ENCODE measurements at regions not wholly inside any gene's neighbourhood (a gene's known extent, or its start where the extent isn't known, plus 50 kb on each side); places are given as distances from the start of the nearest gene placed in this dataset.

- DNase-seq (ENCODE audit: extremely low spot score): no peak
- H3K9me3 ChIP-seq: no peaks in the 10 kb centered on the region
- no peak overlapping the region for H3K27ac ChIP-seq (replicated peaks in 1 of 4)
- intact Hi-C loops (cut with DNase I): no loop called here
- H3K27me3 ChIP-seq: no peaks in the 10 kb centered on the region
- TF ChIP-seq POLR2AphosphoS5 (IDR thresholded peaks at IDR 0.05) (no peak), CTCF (IDR thresholded peaks at IDR 0.05) (no peak), EP300 (IDR thresholded peaks at IDR 0.05) (no peak), POLR2A (IDR thresholded peaks at IDR 0.05; ENCODE audit: low read depth) (no peak)
- WGBS: 68% methylated on average over 1 of the region's 1 CpG
- H3K4me1 ChIP-seq: peaks cover 0 to 12% (median 6%) of the 10 kb centered on the region in 4 donors
- no peak overlapping the region for H3K4me3 ChIP-seq
- H3K36me3 ChIP-seq: no peaks in the 10 kb centered on the region
Observed at GRCh38 chr6:126188279-126188909, 151.5 kb upstream of the CENPW start.

- H3K27ac ChIP-seq (replicated peaks in 1 of 4): no peak overlapping the region
- WGBS: 100% methylated on average over 1 of the region's 1 CpG
- intact Hi-C loops (cut with DNase I): no loop called here
- no peak for TF ChIP-seq EP300 (IDR thresholded peaks at IDR 0.05)
- TF ChIP-seq CTCF (IDR thresholded peaks at IDR 0.05): no peak
- no peak for TF ChIP-seq POLR2AphosphoS5 (IDR thresholded peaks at IDR 0.05)
- TF ChIP-seq POLR2A (IDR thresholded peaks at IDR 0.05; ENCODE audit: low read depth): no peak
- H3K9me3 ChIP-seq: no peaks in the 10 kb centered on the region
- no peak overlapping the region for H3K4me3 ChIP-seq
- DNase-seq (ENCODE audit: extremely low spot score): no peak
- H3K36me3 ChIP-seq: no peaks in the 10 kb centered on the region
- H3K27me3 ChIP-seq: no peaks in the 10 kb centered on the region
- H3K4me1 ChIP-seq: no peaks in the 10 kb centered on the region
Observed at GRCh38 chr6:126195625-126196236, 144.2 kb upstream of the CENPW start.

GRCh38 chr6:126198631-126199030, 141.3 kb upstream of the CENPW start:
- WGBS: 44% methylated on average over 2 of the region's 2 CpGs
- no peak for TF ChIP-seq POLR2AphosphoS5 (IDR thresholded peaks at IDR 0.05)
- TF ChIP-seq POLR2A (IDR thresholded peaks at IDR 0.05; ENCODE audit: low read depth): no peak
- TF ChIP-seq EP300 (IDR thresholded peaks at IDR 0.05): no peak
- no peak for TF ChIP-seq CTCF (IDR thresholded peaks at IDR 0.05)
- no peak overlapping the region for H3K27ac ChIP-seq (replicated peaks in 1 of 4)
- H3K27me3 ChIP-seq: no peaks in the 10 kb centered on the region
- no peak overlapping the region for H3K4me3 ChIP-seq
- H3K36me3 ChIP-seq: no peaks in the 10 kb centered on the region
- no peaks in the 10 kb centered on the region for H3K9me3 ChIP-seq
- no peaks in the 10 kb centered on the region for H3K4me1 ChIP-seq
- DNase-seq (ENCODE audit: extremely low spot score): no peak
- intact Hi-C loops (cut with DNase I): no loop called here

- no peaks in the 10 kb centered on the region for H3K9me3 ChIP-seq
- H3K4me3 ChIP-seq: no peak overlapping the region
- no peak overlapping the region for H3K27ac ChIP-seq (replicated peaks in 1 of 4)
- H3K27me3 ChIP-seq: no peaks in the 10 kb centered on the region
- intact Hi-C loops (cut with DNase I): no loop called here
- no peaks in the 10 kb centered on the region for H3K4me1 ChIP-seq
- DNase-seq (ENCODE audit: extremely low spot score): no peak
- WGBS: 97% methylated on average over 1 of the region's 1 CpG
- TF ChIP-seq POLR2A (IDR thresholded peaks at IDR 0.05; ENCODE audit: low read depth) (no peak), CTCF (IDR thresholded peaks at IDR 0.05) (no peak), EP300 (IDR thresholded peaks at IDR 0.05) (no peak), POLR2AphosphoS5 (IDR thresholded peaks at IDR 0.05) (no peak)
- no peaks in the 10 kb centered on the region for H3K36me3 ChIP-seq
Observed at GRCh38 chr6:126199466-126199865, 140.4 kb upstream of the CENPW start.

All from esophagus muscularis mucosa (tissue), 4 donors.